Stimulated activated CD8-positive, alpha-beta memory T cell treated with anti-CD3 and anti-CD28 coated beads, Interleukin-2, amount 100 ng/mL, for 1 hour (primary cell): ENCODE measurements at regions not wholly inside any gene's neighbourhood (a gene's known extent, or its start where the extent isn't known, plus 50 kb on each side); places are given as distances from the start of the nearest gene placed in this dataset.
"Not testable (repeated sequence)": the region's sequence is repeated elsewhere in the genome, so short reads cannot be mapped to it uniquely, and the experiment has no call there.

Experiments used
- DNase-seq, 2 donors: peaks; one replicate each; pipeline ENCODE4 v3.0.0-alpha.2; 2020; ENCODE audit warnings: low read depth in 2 of 2

DNA sequence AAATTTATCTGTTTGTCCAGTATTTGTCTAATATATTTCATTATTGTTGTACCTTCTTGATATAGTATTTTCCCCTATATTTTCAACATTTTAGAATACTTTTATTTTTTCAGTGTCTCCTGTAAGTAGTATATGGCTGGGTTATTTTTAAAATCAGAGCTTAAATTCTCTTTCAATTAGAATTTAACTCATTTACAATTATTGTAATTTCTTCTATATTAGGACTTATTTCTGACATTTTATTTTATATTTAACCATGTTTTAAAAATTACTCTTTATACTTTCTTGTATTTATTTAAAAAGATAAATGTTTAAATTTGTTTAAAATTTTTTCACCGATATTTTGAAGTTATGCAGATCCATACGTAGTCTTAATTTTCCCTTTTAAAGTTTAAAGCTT lies 220.0 kb upstream of the NPVF start:
- no peak for DNase-seq

DNA sequence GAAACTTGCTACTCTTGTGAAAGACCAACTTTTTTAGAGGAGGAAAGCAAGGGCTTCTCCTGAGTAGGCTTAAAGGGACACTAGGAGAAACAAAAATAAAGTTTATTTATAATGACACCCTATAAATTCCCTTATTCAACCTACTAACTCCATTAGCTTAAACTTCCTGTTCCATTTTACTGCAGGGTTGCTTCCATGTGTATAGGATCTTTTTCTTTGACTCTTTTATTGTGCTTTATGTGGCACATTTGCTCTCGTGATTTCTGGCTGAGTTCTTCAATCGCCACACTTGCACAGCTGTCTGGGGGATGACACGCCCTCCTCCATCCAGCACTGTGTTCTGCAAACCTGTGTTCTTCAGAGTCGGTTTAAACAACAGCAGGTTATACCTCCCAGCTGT lies 225.7 kb upstream of the NPVF start:
- DNase-seq = no peak

DNA sequence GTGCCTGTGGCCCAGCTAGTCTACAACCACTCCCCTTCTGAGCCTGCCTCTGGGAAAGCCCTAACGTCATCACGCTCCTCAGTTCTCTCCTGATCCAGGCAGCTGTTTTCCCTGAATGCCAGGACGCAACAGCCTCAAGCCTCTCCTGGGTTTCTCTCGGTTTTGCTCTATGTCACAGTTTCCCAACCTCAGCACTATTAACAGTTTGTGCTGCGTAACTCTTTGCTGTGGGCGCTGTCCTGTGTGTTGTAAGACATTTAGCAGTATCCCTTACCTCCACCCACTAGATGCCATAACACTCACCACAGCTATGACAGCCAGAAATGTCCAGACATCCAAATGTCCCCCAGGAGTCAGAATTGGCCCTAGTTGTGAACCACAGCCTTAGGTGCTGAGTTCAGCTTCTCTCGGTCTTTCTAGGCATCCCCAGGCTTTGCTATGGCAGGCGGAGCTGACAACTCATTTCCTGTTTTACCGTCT lies 226.3 kb upstream of the NPVF start:
- no peak for DNase-seq

- DNase-seq = no peak
Observed at GRCh38 chr7:25455683-25456251, 227.5 kb upstream of the NPVF start.

DNA sequence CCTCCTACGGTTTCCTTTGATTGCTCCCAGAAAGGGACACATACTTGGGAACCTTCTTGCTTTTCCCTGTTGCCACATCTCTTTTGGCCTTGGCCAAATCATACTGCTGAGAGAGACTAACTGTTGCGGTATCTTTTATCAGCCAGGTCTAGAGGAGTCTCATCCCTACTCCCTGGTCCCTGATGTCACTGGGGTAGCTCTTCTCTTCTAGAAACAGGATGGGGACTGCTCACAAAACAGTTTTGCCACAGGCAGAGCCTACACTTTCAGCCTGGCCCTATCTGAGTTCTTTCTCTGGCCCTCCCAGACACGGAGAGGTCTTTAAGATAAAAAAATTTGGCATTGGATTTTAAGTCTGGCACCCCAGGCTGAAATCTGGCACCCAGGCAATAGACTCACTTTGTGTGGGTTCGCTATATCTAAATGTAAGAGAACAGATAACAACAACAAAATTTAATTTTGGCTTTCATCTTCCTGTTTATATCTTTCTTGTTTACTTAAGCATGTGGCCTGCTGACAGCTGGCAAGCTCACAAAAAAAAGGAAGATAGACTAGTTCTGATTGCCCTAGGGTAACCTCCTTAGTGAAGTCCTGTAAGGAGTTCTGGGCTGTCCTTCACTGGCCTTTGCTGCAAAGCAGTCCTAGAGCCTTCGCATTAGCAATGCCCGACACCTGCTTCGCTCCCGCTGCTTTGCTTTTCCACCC lies 228.3 kb upstream of the NPVF start:
- DNase-seq = no peak

DNA sequence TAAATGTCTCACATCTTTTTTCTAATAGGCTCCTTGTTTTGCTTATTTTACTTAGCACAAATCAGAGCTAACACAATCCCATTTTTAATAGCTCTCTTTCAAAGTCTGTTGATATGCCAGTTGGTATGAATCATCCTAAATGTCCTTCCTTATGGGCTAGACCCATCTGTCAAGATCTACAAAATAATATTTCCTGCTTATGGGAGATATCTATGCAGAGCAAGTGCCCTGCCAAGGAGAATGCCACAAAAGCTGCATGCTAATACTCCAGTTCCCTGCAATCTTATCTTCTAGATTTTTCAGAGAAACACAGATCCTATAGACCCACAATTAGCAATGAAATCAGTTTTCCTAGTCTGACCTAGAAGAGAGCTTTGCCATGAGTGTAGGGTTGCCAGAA lies 230.8 kb upstream of the NPVF start:
- no peak for DNase-seq

DNA sequence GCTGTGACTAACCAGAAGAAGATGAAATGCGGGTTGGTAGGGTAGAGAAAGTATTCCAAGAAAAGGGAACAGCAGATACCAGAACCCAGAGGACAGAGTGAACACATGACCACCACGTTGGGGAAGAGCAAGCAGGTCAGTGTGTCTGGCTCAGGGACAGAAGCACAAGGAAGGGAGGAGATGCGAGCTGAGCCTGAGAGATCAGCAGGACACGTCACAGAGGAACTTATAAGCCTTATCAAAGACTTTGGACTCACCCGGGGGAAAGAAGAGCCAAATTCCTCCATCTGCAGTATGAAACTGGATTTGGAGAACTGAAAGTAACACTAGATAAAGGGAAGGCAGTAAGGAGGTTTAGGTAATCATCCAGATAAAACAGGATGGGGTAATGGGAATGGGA lies 232.1 kb upstream of the NPVF start:
- no peak for DNase-seq

DNA sequence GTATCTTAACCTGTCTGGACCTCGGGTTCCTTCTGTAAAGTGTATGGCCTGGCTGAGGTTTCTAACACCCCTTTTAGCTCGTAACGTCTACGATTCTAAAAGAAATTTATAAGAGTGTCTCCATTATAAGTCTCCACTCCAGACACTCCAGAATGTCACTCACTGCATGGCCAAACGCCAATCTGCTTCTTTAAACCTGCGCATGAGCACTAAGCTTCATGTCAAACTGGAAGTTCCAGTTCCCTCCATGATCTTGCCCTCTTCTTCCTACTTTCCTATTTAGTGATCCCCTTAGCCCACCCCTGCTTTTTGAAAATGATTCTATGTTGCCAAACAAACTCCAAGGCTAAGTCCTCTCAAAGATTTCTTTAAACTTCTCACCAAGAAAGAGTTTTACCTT lies 241.4 kb upstream of the NPVF start:
- DNase-seq = no peak

DNA sequence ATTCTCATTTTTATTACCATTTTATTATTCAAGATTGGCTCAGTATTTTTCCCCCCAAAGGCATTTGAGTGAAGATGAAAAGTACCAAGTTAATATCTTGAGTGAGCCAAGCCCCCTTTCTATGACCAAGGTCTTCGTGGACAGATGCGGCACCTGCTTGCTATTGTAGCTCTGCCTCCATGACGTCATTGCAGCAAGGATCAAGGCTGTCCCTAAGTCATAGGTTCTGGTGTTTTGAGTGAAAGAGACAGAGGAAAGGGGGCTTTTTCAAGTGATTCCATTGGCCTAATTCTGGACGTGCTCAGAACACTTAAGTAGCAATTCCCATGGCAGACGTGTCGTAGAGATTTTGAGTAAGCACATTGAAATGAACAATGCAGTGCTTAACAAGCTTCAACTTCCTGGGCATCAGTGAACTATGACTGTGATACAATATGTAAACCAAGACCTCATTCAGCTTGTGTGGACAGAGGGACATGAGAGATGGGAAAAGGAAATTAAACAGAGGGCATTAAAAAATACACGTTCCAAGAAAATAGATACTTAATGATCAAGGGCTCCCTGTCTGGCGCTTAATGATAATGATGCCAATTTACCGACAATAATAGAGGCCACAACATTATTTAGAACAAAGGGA lies 248.7 kb upstream of the NPVF start:
- DNase-seq = no peak

DNA sequence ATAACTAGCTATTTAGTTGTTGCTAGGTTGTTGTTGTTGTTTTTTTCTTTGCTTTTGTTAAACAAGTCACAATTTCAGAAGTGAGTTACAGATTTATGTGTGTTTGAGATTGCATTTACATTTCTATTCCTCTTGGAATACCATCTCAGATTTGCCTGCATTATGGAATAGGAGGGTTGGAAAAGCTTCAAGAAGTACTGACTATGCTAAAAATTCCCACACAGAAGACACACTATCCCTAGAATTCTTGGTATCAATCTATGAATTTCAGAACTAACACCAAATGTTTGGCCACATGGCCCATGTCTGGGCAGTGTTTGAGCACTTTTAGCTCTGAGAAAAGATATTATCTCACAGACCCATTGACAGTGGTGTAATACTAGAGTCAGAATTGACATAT lies 249.9 kb upstream of the NPVF start:
- not testable (repeated sequence) for DNase-seq

GRCh38 chr7:25478925-25479324 lies 250.6 kb upstream of the NPVF start:
- no peak for DNase-seq

DNA sequence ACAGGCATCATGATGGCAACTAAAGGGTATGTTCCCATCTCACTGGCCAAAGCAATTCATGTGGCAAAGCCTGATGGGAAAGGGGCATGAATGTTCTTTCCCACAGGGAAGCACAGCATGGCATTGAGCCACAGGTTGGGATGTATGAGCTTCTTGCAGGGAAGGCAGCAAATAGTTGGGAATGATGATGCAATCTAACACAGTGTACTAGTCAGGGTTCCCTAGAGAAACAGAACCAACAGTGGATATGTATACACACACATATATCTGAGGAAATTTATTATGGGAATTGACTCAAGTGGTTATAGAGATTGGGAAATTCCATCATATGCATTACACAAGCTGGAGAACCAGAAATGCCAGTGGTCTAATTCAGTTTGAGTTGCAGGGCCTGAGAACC lies 253.6 kb upstream of the NPVF start:
- DNase-seq = no peak

DNA sequence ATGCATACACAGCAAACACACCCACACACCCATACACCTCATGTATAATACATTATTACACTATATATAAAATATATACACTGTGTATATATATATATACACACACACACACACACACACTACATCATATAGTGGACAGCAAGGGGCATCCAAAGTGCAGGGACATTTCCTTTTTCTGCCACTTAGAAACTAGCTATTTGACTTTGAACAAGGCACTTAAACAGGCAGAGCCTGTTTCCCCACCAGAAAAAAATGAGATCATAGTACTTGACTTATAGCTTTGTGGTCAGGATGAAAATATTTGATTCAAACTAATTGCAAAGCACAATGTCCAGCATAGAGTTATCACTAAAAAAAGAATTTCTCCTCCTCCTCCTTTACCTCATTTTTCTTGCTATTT lies 254.3 kb upstream of the NPVF start:
- DNase-seq = no peak

GRCh38 chr7:25485026-25485425 lies 256.7 kb upstream of the NPVF start:
- DNase-seq = no peak

DNA sequence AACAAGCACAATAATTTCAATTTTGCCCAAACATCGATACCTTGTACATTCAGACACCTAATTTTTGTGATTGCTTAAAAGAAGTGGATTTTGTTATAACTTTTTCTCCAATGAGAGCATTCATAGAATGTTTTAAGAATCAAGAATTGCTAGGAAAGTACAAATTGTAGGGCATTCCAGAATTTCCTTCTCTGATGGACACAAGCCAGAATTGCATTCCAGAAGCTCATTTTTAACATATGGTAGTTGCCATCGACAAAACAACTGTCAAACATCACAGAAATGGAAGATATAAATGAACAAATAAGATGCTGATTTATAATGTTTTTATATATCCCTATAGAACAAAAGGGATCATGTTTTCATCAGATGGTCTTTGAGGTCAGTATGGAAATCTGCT lies 258.4 kb upstream of the NPVF start:
- DNase-seq = no peak

DNA sequence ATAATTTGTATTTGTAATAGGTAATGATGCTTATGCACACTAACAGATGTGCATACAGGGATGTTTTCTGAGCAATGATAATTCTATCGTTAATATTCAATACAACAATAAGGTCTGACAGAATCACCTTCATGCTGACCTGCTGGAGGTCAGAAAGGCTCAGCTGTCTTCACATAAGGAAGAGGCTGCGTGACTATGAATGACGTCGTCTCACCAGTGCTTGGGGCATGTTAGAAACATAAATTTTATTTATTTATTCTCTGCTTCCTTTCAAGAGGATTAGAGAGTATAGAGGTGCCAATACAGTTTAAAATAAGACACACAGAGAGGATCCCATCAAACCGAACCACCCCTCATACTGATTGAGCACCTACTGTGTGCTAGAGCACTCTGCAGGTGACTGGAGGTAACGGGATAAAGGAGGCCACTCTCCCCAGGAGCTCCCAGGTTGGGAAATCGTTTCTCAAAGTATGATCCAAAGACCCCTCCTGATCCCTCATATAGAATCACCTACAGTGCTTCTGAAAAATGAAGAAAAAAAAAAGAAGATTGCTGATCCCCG lies 265.6 kb upstream of the NPVF start:
- DNase-seq = no peak

GRCh38 chr7:25494896-25495295 lies 266.6 kb upstream of the NPVF start:
- no peak for DNase-seq

DNA sequence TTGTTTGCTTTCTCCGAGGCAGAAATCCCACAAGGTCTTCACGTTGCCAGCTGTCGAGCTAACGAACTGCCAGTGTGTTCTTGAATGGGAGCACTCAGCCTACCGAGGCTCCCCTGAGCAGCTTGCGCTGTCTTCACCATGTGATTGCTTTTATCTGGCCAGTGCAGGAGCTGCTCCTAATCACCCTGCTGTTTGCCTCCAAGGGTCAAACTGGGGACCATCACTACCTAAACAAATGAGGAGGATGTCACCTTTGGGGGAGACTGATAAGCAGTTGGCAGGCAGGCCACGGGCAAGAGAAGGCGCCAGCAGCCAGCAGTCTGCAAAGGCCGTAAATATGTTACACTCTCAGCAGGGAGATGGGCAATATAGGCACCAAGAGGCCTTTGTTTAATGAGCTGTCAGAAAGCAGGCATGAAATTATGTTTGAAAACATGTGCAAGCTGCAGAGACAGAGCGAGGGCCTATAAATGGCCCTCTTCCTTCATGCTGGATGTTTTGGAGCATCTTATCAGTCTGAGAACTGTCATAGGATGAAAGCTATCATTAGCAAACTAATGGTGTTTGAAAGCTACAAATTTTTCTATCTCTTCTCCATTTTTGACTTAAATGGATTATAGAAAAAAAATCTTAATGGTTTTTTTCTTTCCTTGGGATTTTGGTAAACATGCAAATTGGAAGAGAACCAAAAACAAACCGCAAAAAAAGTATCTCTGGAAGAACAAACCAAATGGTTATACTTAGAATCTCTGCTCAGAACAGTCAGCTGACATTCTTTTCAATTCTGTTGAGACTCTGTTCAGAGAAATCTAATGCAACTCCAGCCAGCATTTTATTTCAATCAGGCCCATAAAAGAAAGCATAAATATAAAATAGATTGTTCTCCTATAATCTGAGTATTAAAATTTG lies 267.3 kb upstream of the NPVF start:
- DNase-seq = no peak

- DNase-seq = no peak
Observed at GRCh38 chr7:25496476-25497368, 268.4 kb upstream of the NPVF start.

DNA sequence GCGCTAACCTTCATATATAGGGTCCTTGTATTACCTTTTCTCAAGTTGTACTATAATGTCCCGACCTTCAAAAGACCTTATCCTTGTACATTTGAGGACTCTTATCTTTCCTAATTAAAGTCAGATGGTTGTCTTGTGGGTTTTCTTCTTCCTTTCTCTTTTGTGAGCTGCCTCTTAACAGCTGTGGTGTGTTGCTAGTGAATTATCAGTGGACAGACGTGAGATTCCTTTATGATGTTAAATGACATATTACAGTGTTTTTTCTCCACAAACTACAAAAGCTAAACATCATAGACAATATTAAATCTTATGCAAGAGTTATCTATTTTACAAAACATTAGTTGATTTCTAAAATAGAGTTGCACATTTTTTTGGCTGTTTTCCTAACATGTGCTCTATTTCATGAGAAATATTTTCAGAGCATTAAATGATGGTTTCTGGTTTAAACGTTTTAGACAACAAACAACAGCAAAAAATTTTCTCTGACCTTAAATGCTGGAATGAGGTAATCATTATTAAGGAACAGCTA lies 272.2 kb upstream of the NPVF start:
- no peak for DNase-seq

GRCh38 chr7:25503306-25503705 lies 275.0 kb upstream of the NPVF start:
- no peak for DNase-seq
